ENCODE measurements at regions not wholly inside any gene's neighbourhood (a gene's known extent, or its start where the extent isn't known, plus 50 kb on each side); places are given as distances from the start of the nearest gene placed in this dataset.

DNA sequence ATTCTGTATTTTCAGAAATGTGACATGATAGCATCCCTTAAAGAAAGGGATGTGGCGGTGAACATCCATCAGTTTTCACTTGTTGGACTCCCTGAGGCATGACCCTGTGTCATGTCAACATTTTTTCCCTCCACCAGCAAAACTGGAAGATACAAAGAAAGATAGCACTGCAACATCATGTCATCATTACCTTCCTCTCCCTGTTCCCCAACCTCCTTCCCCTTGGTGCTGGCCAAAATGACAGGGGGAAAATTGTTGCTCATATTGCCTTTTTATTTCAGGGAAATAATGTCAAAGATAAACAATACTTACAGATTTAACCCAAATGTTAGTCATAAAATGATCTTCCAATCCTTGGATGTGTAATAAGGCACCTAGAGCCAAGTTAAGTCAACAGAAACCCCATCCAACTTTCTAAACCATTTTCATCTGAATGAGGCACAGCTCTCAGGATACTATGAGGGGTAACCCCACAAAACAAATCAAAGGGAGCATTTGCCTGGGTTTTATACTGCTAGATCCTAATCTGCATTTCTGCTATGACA lies 644.3 kb downstream of the ACTL7B start:
- H3K79me2 ChIP-seq (ENCODE audit: insufficient read depth, low read length), result no peaks in the 10 kb centered on the region
- H3K36me3 ChIP-seq (replicated peaks in 1 of 2; ENCODE audit: control insufficient read depth in 1 of 2, insufficient read depth in 2 of 2, low read length in 2 of 2), result no peaks in the 10 kb centered on the region
- no peak overlapping the region for H3K4me2 ChIP-seq (ENCODE audit: low read depth, low read length)
- H4K20me1 ChIP-seq (ENCODE audit: insufficient read depth, low read length), result no peaks in the 10 kb centered on the region
- no peaks in the 10 kb centered on the region; a peak in 1 of 5 replicates for H3K27me3 ChIP-seq (ENCODE audit: control insufficient read depth in 1 of 2, insufficient read depth in 2 of 2, low read length in 2 of 2)
- no peaks in the 10 kb centered on the region for H3K9me3 ChIP-seq (ENCODE audit: low read length)
- POLR2A ChIA-PET, result no interaction called here
- H3K4me3 ChIP-seq (replicated peaks in 1 of 3; ENCODE audit: insufficient read depth in 1 of 3, low read depth in 2 of 3, low read length in 3 of 3), result no peak overlapping the region
- no peak overlapping the region for H3K27ac ChIP-seq (ENCODE audit: extremely low read length, insufficient read depth, low read length)
- H3K9ac ChIP-seq (ENCODE audit: insufficient read depth, low read depth, low read length), result no peak overlapping the region
- no TSS peak for BruUV-seq (replicated peaks)
- H3K4me1 ChIP-seq (ENCODE audit: insufficient read depth, low read length), result no peaks in the 10 kb centered on the region
- FAIRE-seq (no peak), ATAC-seq (no peak), DNase-seq (ENCODE audit: low spot score) (no peak)
- in situ Hi-C loops (cut with HindIII; ENCODE audit: extremely low pct_ligation_motif_present, low pct_unique_long_range_greater_than_20kb), result no loop called here
- no peak overlapping the region for H2AFZ ChIP-seq (ENCODE audit: low read length)
- intact Hi-C loops (cut with micrococcal nuclease; ENCODE audit: unreplicated experiment), result no loop called here
- WGBS (ENCODE audit: low lambda C conversion rate), result 78% methylated on average over 1 of the region's 1 CpG
- CTCF ChIA-PET (ENCODE audit: low intra/inter-chr PET ratio, low total read pairs), result no interaction called here
- TF ChIP-seq ZNF484 (CRISPR knock-in tag; IDR thresholded peaks at IDR 0.05; ENCODE audit: borderline replicate concordance, low read depth) (no peak), CHD4 (IDR thresholded peaks at IDR 0.05; ENCODE audit: borderline replicate concordance, low read length) (no peak), ZNF546 (CRISPR knock-in tag; conservative IDR thresholded peaks at IDR 0.05) (no peak), SAP130 (CRISPR knock-in tag; IDR thresholded peaks at IDR 0.05; ENCODE audit: low read depth) (no peak), PITX1 (CRISPR knock-in tag; IDR thresholded peaks at IDR 0.05) (no peak), CEBPB (IDR thresholded peaks at IDR 0.05; ENCODE audit: borderline replicate concordance, low read depth, low read length) (no peak), KAT2B (IDR thresholded peaks at IDR 0.05; ENCODE audit: borderline replicate concordance, low read depth, low read length) (no peak)
- TF ChIP-seq, protein P1, sequence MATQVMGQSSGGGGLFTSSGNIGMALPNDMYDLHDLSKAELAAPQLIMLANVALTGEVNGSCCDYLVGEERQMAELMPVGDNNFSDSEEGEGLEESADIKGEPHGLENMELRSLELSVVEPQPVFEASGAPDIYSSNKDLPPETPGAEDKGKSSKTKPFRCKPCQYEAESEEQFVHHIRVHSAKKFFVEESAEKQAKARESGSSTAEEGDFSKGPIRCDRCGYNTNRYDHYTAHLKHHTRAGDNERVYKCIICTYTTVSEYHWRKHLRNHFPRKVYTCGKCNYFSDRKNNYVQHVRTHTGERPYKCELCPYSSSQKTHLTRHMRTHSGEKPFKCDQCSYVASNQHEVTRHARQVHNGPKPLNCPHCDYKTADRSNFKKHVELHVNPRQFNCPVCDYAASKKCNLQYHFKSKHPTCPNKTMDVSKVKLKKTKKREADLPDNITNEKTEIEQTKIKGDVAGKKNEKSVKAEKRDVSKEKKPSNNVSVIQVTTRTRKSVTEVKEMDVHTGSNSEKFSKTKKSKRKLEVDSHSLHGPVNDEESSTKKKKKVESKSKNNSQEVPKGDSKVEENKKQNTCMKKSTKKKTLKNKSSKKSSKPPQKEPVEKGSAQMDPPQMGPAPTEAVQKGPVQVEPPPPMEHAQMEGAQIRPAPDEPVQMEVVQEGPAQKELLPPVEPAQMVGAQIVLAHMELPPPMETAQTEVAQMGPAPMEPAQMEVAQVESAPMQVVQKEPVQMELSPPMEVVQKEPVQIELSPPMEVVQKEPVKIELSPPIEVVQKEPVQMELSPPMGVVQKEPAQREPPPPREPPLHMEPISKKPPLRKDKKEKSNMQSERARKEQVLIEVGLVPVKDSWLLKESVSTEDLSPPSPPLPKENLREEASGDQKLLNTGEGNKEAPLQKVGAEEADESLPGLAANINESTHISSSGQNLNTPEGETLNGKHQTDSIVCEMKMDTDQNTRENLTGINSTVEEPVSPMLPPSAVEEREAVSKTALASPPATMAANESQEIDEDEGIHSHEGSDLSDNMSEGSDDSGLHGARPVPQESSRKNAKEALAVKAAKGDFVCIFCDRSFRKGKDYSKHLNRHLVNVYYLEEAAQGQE (IDR thresholded peaks at IDR 0.05; ENCODE audit: borderline replicate concordance in 1 of 2, low read depth in 1 of 2, low read length in 2 of 2), result no peak
- TF ChIP-seq, protein P2, sequence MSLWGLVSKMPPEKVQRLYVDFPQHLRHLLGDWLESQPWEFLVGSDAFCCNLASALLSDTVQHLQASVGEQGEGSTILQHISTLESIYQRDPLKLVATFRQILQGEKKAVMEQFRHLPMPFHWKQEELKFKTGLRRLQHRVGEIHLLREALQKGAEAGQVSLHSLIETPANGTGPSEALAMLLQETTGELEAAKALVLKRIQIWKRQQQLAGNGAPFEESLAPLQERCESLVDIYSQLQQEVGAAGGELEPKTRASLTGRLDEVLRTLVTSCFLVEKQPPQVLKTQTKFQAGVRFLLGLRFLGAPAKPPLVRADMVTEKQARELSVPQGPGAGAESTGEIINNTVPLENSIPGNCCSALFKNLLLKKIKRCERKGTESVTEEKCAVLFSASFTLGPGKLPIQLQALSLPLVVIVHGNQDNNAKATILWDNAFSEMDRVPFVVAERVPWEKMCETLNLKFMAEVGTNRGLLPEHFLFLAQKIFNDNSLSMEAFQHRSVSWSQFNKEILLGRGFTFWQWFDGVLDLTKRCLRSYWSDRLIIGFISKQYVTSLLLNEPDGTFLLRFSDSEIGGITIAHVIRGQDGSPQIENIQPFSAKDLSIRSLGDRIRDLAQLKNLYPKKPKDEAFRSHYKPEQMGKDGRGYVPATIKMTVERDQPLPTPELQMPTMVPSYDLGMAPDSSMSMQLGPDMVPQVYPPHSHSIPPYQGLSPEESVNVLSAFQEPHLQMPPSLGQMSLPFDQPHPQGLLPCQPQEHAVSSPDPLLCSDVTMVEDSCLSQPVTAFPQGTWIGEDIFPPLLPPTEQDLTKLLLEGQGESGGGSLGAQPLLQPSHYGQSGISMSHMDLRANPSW (CRISPR knock-in tag; IDR thresholded peaks at IDR 0.05; ENCODE audit: borderline replicate concordance), result no peak
- TF ChIP-seq, protein P3, sequence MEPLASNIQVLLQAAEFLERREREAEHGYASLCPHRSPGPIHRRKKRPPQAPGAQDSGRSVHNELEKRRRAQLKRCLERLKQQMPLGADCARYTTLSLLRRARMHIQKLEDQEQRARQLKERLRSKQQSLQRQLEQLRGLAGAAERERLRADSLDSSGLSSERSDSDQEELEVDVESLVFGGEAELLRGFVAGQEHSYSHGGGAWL (CRISPR knock-in tag; IDR thresholded peaks at IDR 0.05), result no peak
- TF ChIP-seq, protein P4, sequence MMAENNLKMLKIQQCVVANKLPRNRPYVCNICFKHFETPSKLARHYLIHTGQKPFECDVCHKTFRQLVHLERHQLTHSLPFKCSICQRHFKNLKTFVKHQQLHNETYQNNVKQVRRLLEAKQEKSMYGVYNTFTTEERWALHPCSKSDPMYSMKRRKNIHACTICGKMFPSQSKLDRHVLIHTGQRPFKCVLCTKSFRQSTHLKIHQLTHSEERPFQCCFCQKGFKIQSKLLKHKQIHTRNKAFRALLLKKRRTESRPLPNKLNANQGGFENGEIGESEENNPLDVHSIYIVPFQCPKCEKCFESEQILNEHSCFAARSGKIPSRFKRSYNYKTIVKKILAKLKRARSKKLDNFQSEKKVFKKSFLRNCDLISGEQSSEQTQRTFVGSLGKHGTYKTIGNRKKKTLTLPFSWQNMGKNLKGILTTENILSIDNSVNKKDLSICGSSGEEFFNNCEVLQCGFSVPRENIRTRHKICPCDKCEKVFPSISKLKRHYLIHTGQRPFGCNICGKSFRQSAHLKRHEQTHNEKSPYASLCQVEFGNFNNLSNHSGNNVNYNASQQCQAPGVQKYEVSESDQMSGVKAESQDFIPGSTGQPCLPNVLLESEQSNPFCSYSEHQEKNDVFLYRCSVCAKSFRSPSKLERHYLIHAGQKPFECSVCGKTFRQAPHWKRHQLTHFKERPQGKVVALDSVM (CRISPR knock-in tag; IDR thresholded peaks at IDR 0.05), result no peak
- TF ChIP-seq, protein P5, sequence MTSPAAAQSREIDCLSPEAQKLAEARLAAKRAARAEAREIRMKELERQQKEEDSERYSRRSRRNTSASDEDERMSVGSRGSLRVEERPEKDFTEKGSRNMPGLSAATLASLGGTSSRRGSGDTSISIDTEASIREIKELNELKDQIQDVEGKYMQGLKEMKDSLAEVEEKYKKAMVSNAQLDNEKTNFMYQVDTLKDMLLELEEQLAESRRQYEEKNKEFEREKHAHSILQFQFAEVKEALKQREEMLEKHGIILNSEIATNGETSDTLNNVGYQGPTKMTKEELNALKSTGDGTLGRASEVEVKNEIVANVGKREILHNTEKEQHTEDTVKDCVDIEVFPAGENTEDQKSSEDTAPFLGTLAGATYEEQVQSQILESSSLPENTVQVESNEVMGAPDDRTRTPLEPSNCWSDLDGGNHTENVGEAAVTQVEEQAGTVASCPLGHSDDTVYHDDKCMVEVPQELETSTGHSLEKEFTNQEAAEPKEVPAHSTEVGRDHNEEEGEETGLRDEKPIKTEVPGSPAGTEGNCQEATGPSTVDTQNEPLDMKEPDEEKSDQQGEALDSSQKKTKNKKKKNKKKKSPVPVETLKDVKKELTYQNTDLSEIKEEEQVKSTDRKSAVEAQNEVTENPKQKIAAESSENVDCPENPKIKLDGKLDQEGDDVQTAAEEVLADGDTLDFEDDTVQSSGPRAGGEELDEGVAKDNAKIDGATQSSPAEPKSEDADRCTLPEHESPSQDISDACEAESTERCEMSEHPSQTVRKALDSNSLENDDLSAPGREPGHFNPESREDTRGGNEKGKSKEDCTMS (CRISPR knock-in tag; conservative IDR thresholded peaks at IDR 0.05), result no peak

Data from HepG2 (cell line).